Colonic mucosa (tissue), 4 donors: ENCODE measurements at regions not wholly inside any gene's neighbourhood (a gene's known extent, or its start where the extent isn't known, plus 50 kb on each side); places are given as distances from the start of the nearest gene placed in this dataset.

Experiments used
- DNase-seq: peaks from one replicate; pipeline ENCODE4 v3.0.0-alpha.2; 2020
- H3K27ac ChIP-seq: fragments of 200-600 bp; one replicate; pipeline ENCODE4 v1.8.0; 2021
- H3K27me3 ChIP-seq: fragments of 200-600 bp; one replicate; pipeline ENCODE4 v1.8.0; 2021
- H3K36me3 ChIP-seq: fragments of 200-600 bp; one replicate; pipeline ENCODE4 v1.8.0; 2021
- H3K4me1 ChIP-seq: fragments of 200-600 bp; one replicate; pipeline ENCODE4 v1.8.0; 2021; ENCODE audit warnings: mild to moderate bottlenecking
- H3K4me3 ChIP-seq: fragments of 200-600 bp; one replicate; pipeline ENCODE4 v1.8.0; 2021
- H3K9ac ChIP-seq, 2 donors: one replicate each; pipeline ENCODE4 v1.7.0; 2013; ENCODE audit warnings: control low read depth in 2 of 2, low read depth in 2 of 2, low read length in 2 of 2
- H3K9me3 ChIP-seq: fragments of 200-600 bp; one replicate; pipeline ENCODE4 v1.8.0; 2021
- CTCF ChIP-seq: fragments of 200-600 bp; IDR thresholded peaks from one replicate; pipeline ENCODE4 v1.8.0; 2022; ENCODE audit warnings: antibody characterized with exemption, mild to moderate bottlenecking
- intact Hi-C: fragments of 100-400 bp; cut with DNase I; formaldehyde crosslinking; loops from one replicate; pipeline ENCODE4 v1.14.1; 2022
- donor health status: healthy.
- donor health status: DM: no; HTN: no; CAD: no.
- donor health status: DM: no; HTN: no; CAD: no.

- Histone ChIP-seq H3K4me3 (no peak overlapping the region), H3K27me3 (no peaks in the 10 kb centered on the region), H3K4me1 (no peaks in the 10 kb centered on the region), H3K9ac (no peak overlapping the region), H3K36me3 (no peaks in the 10 kb centered on the region), H3K9me3 (no peaks in the 10 kb centered on the region), H3K27ac (no peak overlapping the region)
- intact Hi-C loops, result no loop called here
- no peak for DNase-seq
- no peak for TF ChIP-seq CTCF
Observed at GRCh38 chr5:90168399-90168798, 241.2 kb downstream of the CETN3 start.

- no peak for DNase-seq
- H3K27ac ChIP-seq, result no peak overlapping the region
- no peak overlapping the region for H3K9ac ChIP-seq
- no peak overlapping the region for H3K4me3 ChIP-seq
- H3K36me3 ChIP-seq, result no peaks in the 10 kb centered on the region
- no peak for TF ChIP-seq CTCF
- H3K27me3 ChIP-seq, result no peaks in the 10 kb centered on the region
- no peaks in the 10 kb centered on the region for H3K9me3 ChIP-seq
- no peaks in the 10 kb centered on the region for H3K4me1 ChIP-seq
- intact Hi-C loops, result no loop called here
Observed at GRCh38 chr5:90166816-90167215, 242.7 kb downstream of the CETN3 start.

DNA sequence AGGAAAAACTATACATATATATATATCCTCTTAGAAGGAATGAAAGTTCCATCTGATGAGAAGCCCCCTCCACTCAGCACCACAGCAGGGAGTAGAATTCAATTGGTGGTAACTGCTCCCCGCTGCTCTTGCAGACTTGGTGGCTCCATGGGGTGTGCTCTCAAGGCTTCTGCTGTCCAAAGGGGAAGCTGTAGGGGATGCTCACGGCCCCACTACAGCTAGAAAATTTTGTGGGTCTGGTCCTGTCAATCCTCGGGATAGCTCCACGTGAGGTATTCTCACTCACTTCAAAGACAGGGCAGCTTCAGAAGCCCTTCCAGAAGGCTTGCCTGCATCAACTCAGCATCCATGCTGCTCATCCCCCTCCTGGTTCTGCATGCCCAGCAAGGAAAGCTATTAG, 247.2 kb downstream of the CETN3 start:
- Histone ChIP-seq H3K9me3 (no peaks in the 10 kb centered on the region), H3K4me3 (no peak overlapping the region), H3K4me1 (no peaks in the 10 kb centered on the region), H3K27ac (no peak overlapping the region), H3K36me3 (no peaks in the 10 kb centered on the region), H3K27me3 (no peaks in the 10 kb centered on the region), H3K9ac (no peak overlapping the region)
- DNase-seq, result no peak
- intact Hi-C loops, result no loop called here
- no peak for TF ChIP-seq CTCF

DNA sequence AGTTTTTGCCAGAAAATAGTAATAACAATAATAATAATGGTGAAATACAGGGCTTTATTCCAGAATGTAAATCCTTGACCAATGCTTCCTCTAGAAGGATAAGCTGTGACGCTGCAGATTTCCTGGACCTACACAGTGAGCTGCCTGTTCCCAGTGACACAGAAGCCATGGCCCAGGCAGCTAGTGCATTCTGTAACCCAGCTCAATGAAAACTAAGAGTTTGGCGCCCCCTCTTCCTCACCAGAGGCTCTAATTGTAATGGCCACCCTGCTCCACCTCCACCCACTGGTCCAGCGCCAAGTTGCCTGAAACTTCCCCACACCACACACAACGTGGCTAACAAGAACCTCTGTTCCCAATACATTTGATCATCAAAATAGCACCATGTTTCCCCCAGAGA, 248.1 kb downstream of the CETN3 start:
- TF ChIP-seq CTCF, result no peak

GRCh38 chr5:90158131-90158530, 251.4 kb downstream of the CETN3 start:
- no peak for DNase-seq
- Histone ChIP-seq H3K4me1 (no peaks in the 10 kb centered on the region), H3K9me3 (no peaks in the 10 kb centered on the region), H3K27ac (no peak overlapping the region), H3K9ac (no peak overlapping the region), H3K27me3 (no peaks in the 10 kb centered on the region), H3K36me3 (no peaks in the 10 kb centered on the region), H3K4me3 (no peak overlapping the region)
- intact Hi-C loops, result no loop called here
- no peak for TF ChIP-seq CTCF

More for the DNA sequence above, 248.1 kb downstream of the CETN3 start:
- Histone ChIP-seq H3K4me1 (no peaks in the 10 kb centered on the region), H3K9me3 (no peaks in the 10 kb centered on the region), H3K27me3 (no peaks in the 10 kb centered on the region), H3K9ac (no peak overlapping the region), H3K4me3 (no peak overlapping the region), H3K27ac (no peak overlapping the region), H3K36me3 (no peaks in the 10 kb centered on the region)
- intact Hi-C loops, result no loop called here
- DNase-seq, result no peak

- H3K27me3 ChIP-seq, result no peaks in the 10 kb centered on the region
- no peak for TF ChIP-seq CTCF
- no peak overlapping the region for H3K4me3 ChIP-seq
- no peaks in the 10 kb centered on the region for H3K9me3 ChIP-seq
- DNase-seq, result no peak
- H3K9ac ChIP-seq, result no peak overlapping the region
- no peak overlapping the region for H3K27ac ChIP-seq
- intact Hi-C loops, result no loop called here
- no peaks in the 10 kb centered on the region for H3K4me1 ChIP-seq
- H3K36me3 ChIP-seq, result no peaks in the 10 kb centered on the region
Observed at GRCh38 chr5:90153031-90153430, 256.5 kb downstream of the CETN3 start.
